Hematopoietic multipotent progenitor cell (in vitro differentiated cells): ENCODE measurements at regions not wholly inside any gene's neighbourhood (a gene's known extent, or its start where the extent isn't known, plus 50 kb on each side); places are given as distances from the start of the nearest gene placed in this dataset.

Experiments used
- DNase-seq, 3 donors: peaks; one replicate each; pipeline ENCODE4 v3.0.0-alpha.2; 2011 to 2015; ENCODE audit warnings: low read depth in 2 of 3, low spot score in 2 of 3

DNA sequence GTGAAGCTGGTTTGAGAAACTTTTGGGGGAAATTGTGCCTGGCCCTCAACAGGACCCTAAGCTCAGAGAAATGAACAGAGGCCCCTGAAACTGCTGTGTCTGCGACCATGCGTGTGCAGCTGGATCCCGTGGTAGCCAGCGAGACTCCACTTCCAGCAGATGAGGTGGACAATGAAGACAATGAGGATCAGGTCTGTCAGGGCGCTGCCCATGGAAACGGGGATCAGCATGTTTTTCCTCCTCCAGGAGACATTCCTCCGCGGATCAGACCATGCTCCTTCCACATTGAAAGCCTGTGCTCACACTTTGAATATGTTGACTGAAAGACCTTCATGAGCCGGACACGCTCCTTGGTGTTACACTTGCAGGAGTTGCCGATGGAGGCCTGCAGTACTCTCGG lies 1439.8 kb upstream of the ALCAM start:
- no peak for DNase-seq

DNA sequence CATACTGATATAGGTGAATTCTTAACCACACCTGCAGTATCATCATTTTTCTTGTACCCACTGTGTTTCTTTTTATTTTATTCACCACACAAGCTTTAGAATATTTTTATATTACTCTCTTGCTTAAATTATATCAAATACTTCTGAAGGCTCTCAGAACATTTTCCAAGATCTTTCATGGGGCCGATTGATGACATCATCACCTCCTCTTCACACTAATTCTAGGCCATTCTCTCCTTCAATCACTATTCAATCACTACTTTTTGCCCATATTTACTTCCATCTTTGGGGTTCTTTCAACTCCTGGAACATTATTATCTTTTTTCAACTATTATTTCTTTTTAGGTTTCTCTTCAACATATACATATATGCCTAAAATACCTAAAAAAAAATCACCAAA lies 1438.8 kb upstream of the ALCAM start:
- no peak for DNase-seq

DNA sequence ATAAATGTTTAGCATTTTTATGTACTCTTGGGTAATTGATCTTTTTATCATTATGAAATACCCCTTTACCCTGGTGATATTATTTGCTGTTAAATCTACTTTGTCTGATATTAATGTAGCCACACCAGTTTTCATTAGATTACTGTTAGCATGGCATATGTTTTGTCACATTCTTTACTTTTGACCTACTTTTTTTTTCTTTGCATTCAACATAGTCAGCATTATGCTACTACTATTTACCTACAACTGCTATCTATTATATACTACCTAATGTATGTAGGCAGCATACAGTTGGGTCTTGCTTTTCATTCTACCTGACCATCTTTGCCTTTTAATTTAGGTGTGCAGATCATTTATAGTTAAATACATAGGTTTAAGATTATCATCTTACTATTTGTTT lies 1429.6 kb upstream of the ALCAM start:
- DNase-seq = no peak

DNA sequence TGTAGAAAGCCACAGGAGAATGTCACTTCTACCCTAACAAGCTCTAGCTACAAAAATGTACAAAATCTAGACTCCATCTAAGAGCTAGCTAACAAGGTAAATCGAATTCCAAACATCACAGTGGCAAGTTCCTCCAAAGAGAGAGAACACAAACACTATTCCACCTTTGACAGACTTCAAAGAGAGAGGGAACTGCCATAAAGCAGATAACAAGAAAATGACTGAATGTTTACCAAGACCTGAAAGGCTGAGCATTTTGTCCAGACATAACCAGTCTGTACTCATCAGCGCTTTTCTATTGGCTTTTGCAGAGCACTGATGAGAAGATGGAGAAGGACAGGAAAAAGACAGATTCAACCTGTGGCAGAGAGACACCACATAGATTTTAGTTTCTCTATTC lies 1419.6 kb upstream of the ALCAM start:
- DNase-seq = no peak

DNA sequence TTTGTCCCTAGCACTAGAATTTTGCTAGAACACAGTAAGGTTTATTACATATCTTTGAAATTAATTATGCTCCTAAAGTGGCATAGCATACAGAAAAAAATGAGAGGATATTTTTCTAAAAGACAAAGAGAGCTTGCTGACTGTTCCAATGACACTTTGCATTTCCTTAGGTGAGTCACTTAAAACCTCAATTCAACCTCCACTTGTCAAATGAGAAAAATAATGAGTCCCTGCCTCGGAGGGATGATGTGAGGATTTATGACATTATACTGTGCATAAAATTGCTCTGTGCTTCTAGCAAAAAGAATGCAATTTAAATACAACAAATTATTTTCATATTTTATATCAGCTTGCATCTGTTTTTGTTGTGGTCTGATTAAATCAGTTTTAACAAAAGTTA lies 1417.0 kb upstream of the ALCAM start:
- DNase-seq = no peak

DNA sequence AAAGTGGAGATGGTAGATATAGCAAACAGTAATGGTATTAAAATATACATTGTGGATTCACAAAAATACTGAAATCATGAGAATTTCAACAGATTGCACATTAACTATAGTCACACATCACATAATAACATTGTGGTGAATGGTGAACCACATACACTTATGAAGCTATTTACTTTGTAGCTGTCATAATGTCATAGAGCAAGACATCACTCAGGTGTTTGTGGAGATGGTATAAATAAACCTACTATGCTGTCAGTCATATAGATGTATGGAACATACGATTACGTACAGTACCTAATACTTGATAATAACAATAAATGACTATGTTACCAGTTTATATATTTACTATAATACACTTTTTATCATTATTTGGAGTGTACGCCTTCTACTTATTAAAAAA lies 1416.0 kb upstream of the ALCAM start:
- no peak for DNase-seq

DNA sequence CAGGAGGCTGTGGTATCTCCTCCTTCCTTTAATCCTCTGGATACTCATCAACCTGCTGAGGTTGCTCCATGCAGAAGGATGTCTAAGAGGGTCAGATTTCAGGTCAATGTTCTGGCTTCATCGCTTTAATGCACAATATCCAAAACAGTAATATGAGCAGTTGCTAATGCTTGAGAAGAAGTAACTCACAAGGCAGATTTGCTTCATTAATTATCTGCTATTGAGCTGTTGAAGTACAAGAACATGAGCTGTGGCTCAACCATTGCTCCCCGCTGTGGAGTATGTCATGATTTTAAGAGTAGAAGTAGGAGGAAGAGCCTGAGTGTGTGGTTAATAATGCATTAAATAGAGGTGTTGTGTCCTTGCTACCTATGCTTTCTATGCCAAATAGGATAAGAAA lies 1412.9 kb upstream of the ALCAM start:
- DNase-seq = no peak

DNA sequence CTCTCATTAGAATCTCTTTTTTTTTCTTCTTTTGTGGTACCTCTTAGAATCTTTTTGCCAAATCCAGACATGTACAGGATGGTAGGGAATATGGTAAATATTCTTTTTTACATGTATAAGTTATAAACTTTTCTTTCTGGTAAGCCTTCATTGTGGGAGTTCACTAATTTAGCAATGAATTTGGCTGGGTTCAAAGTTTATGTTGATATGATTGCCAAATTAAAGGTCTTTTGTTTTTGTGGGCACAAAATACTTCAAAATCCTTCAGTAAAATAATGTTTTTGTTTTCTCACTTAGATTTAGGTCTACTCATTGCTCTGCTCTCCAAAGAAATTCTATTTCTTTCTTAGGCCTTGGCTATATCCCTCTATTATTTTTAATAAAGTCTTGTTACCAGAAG lies 1405.9 kb upstream of the ALCAM start:
- DNase-seq = no peak

DNA sequence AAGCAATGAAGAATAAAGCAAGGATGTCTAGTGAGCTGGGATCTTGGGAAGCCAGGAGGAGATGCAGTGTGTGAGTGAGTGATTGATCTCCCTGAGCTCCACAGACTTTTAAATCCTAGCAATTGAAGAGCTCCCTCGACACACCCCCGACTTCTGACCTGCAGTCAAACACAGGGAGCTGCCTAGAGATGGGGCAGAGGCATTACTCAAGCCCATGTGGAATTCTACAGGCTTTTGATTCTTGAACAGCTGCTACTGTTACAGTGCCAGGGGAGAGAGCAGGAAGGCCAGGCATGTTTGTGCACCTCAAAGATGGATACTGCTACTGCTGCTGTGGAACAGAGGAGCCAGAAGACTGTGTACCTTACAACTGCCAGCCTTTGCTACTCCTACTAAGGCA lies 1403.1 kb upstream of the ALCAM start:
- DNase-seq = no peak

DNA sequence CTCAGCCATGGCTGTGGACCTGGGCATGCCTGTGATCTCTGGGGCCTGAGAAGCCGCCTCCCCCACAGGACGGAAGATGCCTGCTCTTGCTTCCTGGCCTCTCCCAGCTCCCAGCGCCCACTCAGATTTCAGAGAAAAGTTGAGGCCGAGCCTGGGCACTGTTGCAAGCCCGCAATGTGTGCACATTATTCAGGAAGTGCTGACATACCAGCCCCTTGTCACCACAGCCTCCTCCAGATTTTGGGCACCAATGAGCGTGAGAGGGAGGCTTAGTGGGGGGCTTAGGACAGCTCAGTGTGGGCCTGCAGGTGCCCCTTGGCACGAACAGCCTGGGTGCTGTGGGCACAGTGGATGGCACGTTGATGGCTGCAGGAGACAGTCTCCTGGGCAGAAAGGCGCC lies 1400.9 kb upstream of the ALCAM start:
- no peak for DNase-seq

DNA sequence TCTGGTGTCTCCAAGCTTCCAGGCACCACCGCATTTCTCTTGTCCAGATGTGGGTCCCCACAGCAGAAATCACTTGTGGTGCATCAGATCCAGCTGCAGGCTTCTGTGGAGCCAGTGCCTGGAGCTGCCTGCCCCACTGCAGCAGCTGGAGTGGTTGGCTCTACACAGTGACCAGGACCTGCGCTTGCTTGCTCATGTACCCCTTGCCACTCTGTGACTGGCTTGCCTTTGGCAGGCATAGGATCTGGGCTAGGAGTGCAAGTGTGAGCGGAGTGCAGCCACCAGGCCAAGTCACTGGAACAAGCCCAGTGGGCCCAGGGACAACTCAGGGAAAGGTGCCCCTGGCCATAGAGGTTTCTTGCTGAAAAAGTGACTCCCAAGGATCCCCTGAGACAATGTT lies 1400.0 kb upstream of the ALCAM start:
- DNase-seq = no peak

DNA sequence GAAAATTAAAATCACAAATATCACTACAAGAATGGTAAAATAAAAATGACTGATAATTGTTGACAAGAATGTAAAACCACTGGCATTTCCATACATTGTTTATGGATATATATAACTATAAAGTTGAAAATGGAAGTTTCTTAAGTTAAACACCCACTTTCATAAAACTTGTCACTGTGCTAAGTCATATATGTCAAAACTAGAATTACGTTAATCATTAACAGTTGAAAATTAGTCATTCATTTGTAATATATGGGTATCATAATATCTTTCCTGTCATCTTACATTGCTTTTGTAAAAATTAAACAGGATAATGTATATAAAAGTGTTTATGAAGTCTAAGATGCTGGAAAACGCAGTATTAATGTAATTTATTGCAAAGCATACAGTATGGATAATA lies 1398.6 kb upstream of the ALCAM start:
- DNase-seq = no peak

DNA sequence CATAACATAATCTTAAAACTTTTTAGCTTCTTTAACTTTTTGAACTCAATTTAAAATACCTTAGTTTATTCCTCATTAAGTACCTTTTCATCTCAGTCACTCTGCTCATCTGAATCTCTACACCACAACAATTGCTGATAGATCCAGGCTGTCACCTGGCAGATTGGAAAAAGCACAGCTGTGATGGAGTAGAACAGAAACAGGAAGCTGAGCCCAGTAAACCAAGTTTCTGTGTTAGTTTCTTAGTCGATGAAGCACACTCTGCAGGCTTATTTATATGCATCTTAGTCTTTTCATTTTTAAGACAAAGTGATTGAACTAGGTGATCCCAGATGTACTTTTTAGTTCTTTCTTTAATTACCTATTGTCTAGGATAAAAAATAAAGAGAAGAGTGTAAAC lies 1398.0 kb upstream of the ALCAM start:
- DNase-seq = no peak

DNA sequence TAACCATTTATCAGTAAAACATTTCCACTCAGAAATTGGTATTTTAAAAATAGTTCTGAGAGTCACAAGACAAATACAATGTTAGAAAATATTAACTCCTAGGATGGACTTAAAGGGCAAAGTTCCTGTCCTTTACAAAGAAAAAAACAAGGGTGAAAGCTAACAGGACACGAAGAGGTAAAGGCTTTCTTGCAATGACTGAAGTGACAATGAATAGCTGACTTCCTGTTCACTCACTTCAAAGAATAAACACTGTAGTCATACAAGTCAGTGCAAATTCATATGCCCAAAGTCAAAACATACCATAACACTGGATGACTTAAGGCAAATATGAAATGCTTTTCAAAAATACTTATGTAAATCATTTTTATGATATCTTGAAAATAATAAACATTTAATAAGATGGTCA lies 1389.8 kb upstream of the ALCAM start:
- DNase-seq = no peak

DNA sequence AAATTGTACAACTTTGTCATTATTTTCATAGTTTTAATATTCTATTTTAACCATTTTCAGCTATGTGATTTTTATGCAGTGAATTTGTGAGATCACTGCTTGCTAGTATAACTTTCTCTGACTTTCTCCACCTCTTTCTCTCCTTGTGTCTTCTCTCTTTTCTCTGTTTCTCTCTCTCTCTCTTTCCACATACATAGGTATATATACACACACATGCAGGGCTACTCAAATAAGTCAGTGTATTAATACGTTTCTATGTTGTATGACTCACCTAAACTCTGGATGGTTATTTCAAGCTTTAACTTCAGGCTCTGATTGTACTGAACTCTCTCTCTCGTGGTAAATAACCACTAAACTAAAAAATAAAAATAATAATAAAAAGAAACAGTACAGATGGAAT lies 1389.3 kb upstream of the ALCAM start:
- no peak for DNase-seq

DNA sequence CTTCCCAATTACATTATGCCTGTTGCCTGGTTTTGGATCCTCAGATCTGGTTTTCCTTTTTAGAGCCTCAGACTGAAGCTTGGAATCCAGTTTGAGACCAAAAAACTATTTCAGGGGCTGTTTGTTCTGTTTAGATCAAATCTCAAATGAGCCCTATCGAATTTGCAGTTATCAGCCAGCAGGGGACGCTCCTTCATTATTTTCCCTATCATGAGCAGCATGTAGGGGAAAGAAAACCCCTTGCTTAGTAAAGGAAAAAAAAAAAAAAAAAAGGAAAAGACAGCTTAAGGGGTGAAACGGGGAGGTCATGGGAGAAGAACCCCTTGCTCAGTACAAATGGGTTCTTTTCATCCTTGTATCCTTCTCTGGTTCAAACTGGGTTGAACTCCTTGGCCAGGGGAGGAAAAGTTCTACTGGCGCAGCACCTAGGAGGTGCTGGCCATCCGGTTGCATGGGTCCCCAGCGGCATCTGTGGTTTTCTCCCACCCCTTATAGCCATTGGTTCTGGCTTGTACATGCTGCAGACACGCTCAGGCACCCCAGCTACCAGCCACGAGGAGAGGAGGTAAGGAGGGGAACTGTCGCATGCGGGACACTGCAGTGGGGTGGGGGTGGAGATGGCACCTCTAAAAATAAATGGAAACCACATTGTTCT lies 1375.1 kb upstream of the ALCAM start:
- no peak for DNase-seq

DNA sequence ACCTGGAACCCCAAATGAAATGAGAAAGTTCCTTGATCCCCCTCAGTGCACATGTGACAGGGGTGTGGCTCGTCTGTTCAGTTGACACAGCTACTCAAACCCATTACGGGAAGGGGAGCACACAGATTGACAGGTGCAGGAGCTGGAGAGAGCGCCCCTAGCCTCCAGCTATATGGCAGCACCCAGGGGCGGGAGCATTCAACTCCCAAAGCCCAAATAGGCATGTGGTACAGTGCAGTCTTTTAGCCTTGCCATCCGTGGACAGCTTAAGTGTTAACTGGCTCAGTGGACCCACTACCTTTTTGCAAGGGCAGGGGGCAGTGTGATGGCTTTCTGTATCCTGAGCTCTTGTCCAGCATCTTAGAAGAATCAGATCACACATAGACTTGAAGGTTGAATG lies 1374.2 kb upstream of the ALCAM start:
- DNase-seq = no peak

DNA sequence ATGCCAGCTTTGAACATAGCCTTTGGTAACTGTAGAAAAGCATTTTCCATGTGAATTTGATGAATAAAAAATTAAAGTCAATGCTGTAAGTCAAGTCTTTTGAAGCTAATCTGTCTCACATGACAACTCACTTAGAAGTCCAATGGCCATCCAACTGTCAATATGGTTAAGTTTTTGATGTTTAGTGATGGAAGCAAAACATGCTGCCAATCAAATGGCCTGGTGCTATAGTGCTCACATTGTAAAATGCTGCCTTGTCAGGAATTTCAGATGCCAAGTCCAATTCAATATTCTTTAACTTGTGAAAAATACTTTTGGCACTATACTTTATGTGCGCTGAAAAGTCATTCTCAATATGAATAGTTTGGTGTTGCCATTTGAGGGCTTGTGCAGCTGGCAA lies 1361.8 kb upstream of the ALCAM start:
- no peak for DNase-seq

DNA sequence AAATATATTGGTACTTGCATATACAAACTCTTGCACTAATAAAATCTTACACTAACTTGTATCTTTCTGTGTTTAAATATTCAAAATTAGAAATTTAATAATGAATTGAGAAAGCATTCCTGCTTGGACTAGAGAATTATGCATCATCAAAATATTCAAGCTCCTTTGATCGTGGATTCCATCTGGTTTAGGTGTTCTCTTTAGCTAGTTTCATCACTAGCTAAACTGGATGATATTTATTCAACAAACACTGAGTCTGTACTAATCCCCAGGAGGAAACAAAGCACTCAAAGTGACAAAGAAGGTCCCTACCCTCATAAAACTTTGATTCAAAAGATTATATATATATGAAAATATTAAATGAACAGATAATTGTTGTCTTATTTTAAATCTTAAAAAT lies 1360.9 kb upstream of the ALCAM start:
- no peak for DNase-seq

DNA sequence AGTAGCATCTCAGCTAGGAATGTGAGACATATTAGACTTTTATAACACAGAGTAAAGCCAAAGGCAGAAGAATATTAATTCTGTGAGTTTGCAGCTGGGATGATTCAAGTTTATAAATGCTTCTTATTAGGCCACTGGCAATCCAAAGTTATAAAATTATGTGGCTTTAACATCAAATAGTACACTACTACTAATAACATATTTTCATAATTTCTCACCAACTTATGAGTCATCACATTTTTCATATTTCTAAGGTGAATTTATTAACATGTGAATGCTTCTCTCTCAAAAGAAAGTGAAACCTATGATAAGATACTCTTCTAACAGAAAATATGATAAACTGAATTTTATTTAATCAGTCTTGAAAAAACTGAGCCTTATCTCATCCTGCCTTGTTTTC lies 1348.2 kb upstream of the ALCAM start:
- DNase-seq = no peak

DNA sequence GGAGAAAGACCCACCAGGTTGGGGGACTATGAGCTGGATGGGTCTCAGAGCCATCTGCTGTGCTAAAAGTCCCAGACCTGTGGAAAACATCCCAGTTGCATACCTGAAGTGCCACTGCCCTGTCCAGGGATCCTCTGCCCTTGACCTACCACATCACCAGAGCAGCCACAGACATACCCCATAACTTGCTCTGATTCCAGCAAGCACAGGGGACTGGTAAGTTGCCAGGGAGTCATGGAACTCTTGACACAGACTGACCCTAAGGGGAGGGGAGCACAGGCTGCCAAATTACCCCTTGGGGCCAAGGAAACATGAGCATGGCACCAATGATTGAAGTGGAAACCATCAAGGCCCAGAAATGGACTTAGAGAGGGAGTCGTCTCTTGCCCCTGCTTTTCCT lies 1335.1 kb upstream of the ALCAM start:
- DNase-seq = no peak

DNA sequence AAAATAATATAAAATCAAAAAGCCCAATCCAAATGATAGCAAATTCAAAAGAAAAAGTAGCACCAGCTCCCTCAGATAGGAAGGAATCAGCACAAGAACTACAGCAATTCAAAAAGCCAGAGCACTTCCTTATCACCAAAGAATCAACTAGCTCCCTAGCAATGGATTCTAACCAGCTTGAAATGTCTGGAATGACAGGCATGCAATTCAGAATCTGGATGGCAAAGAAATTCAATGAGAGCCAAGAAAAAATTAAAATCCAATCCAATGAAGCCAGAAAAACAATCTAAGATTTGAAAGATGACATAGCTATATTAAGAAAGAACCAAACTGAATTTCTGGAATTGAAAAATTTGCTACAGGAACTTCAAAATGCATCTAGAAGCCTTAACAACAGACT lies 1334.4 kb upstream of the ALCAM start:
- no peak for DNase-seq

DNA sequence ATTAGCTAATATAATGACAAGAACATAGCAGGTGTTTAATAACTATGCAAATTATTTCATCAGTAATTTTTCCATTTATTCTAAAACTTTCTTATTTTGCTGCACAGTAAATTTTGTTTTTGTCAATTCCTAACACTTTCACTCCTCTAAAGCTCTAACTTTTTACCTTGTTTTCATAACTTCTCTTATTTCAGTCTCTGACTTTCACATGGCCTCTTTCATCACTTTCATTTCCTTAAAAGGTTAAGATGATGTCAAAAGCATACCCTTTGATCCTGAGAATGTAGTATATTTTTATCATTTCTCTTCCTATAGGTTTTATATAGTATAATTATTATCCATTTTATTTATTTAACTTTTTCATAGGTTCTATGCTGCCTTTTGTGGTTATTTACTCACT lies 1325.8 kb upstream of the ALCAM start:
- no peak for DNase-seq
